CD4-positive, alpha-beta T cell treated with Interleukin-1 beta for 1 hour (primary cell): ENCODE measurements at regions not wholly inside any gene's neighbourhood (a gene's known extent, or its start where the extent isn't known, plus 50 kb on each side); places are given as distances from the start of the nearest gene placed in this dataset.

Experiments used
- DNase-seq, 2 donors: peaks; one replicate each; pipeline ENCODE4 v3.0.0-alpha.2; 2020 to 2022

DNA sequence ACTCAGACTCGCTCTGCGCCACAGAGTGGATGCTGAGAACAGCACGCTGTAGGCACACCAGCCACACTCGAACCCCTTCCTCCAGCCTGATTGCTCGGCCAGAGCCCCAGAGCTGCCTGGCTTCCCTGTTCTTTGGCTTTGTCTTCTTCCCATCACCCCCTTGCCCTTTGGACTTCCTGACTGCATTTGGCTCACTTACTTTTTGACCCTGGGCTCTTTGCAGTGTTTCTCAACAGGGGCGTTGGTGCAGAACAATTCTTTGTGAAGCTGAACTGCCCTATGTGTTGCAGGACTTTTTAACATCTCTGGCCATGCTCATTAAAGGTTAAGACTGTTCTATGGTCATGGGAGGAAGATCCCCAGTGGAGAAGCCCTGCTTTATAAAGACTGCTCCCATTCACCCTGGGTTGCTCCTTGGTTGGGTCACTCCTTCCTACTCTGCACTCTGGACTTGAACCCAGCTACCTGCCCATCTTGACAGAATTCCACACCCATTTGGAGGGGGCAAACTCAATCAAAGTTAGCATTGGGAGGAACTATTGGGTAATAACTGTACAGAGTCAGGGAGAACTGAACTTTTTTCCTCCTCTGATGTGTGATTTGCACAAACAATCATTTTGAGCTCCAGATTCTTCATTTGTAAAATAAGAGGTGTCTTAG, 127.7 kb upstream of the PLEKHG7 start:
- DNase-seq, result no peak

DNA sequence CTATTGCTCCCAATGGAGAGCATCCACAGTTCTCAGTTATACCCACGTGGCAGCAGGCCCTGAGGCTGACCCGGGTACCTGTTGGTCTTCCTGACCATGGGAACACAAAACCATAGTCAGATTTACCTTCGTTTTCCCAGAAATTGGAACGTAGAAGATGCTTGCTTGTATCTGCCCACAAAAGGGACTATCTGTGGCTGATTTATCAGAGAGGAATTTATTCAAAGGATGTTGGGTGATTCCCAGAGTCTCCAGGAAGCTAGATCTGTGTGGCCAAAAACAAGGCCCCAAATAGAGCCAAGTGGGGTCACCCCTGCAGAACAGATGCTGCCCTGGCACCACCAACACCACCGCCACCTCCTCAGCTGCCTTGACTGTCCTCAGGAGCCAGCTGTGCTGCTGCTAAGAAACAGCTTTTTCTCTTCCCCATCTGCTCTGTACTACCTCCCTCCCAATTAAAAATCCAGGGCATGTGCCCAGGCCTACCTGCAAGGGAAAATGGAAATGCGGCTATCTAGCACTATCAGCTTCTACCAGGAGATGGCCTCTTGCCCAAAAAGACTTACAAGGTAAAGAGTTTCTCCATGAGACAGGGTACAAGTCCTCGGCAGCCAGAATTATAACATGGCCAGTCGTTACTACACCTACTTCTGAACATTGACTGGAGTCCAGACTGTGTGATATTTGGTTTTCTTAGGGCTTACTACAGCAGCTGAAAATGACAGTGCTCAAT, 128.6 kb upstream of the PLEKHG7 start:
- no peak for DNase-seq

DNA sequence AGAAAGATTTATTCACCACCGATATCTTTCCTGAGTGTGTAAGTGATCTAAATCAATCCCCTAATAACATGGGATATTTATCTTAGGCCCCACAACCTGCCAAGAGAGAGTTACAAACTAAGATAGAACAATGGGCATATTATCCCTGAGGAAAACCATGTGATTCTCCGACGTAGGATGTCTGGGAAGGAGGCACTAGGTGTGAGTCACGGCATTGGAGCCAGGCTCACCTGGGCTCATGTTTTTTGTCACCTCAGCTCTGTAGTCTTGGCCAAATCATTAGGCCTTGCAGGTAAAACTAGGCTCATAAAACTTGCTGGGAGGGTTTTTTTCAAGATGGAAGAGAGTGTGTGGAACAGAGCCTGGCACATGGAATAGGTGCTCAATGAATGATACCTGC, 129.7 kb upstream of the PLEKHG7 start:
- DNase-seq, result no peak

DNA sequence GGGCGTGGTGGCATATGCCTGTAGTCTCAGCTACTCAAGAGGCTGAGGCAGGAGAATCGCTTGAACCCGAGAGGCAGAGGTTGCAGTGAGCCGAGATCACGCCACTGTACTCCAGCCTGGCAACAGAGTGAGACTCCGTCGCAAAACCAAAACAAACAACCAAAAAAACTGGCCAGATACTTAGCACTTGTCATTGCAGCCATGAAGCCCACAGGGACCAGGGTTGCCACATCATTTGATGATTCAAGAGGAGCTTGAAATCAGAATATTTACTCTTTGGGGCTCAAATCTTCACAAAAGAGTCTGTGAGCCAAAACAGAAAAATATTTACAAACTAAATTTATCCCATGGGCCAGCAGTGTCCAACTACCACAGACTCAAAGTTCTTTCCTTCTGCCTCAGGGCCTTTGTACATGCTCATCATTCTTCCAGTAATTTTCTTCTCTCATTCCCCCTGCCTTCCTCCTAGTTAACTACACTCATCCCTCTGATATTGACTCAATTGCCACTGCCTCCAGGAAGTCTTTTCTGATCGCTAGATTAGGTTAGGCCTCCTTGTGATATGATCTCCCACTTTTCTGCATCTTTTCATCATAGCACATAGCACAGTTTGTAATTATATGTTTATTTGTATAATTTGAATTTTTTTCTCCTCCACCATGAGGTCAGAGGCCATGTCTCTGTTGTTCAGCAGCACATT, 130.8 kb upstream of the PLEKHG7 start:
- DNase-seq, result no peak

DNA sequence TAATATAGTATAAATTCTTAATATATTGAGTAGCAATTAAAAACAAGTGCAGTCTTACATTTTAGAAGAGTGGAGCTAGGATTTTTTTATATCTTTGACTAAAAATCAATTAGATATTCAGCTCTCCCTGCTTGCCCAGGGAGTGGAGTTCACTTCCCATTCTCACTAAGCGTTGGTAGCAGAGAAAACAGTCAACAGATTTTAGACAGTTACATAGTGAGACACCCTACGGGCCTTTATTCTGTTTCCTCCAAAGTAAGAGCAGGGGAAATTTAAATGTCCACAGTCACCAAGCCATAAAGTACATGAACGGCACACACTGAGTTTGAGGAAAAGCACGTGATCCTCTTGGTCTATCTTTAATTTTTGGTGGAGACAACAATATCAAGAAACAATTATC, 131.6 kb upstream of the PLEKHG7 start:
- no peak for DNase-seq

DNA sequence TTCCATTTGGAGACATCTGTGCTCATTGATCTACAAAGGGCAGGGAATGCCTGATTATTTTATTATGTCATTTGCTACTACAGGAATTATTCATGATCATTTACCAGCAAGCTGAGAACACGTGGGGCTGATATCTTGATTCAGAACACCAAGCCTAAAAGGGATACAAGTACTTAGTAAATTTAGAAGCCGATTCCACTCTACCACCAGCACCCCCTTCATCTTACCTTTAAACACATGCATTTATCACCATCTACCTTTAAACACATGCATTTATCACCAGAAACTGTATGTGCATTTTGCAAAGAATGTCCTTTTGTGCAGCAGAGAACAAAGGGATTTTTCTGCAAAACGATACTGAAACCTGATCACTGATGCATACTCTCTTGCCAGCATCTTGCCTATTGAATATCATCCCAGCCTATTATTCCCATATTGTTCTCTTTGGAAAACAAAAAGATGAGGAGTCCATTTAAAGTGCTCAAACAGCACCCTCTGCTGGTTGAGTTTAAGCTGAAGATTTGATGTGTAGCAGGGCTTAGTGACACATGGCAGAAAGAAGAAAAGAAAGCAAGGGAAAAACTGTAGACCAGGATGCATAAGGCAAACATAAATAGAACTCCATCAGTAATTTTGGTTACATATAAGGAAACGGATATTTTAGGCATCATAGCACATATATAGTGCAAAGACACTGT, 132.6 kb upstream of the PLEKHG7 start:
- DNase-seq, result peak; percentile 55 to 72

DNA sequence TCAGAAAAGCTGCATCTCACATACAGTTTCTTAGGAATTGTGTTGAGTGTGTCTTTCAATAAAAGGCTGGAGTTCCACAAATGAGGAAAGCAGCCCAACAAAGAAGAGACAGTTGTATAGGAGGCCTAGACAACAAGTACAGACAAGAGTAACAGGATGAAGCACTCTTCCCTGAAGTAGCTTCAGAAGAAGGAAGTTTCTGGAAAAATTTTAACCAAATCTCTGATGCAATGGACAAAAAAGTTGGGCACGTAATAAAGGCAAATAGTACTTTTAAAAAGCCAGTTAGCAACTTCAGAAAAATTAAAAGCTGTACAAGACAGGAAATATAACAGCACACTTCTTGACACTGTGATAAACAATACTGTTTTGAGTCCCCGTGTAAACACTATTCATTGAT, 134.1 kb upstream of the PLEKHG7 start:
- DNase-seq, result no peak

DNA sequence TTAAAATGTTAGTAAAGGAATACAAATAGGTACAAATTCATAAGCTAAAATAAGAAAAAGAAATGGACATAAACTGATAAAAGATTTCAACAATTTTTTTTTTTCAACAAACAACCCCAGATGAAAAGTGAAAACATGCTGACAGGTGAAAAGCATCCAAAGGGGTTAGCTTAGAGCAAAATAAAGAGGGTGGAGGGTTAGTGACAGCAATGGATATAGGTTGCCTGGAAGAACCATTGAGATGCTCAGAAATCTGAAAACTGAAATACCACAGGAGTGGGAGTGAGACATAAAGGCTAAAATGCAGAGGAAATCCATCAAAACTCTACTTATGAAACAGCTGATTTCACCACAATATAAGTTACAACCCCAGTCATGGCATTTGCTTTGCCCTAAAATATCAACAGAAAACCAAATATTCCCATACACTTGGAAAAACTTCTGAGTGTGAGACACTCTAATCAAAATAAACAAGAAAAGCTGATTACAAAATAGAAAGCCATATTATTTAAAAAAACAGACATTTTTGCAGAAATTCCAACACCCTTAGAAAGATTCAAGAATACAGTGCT, 136.3 kb upstream of the PLEKHG7 start:
- no peak for DNase-seq

DNA sequence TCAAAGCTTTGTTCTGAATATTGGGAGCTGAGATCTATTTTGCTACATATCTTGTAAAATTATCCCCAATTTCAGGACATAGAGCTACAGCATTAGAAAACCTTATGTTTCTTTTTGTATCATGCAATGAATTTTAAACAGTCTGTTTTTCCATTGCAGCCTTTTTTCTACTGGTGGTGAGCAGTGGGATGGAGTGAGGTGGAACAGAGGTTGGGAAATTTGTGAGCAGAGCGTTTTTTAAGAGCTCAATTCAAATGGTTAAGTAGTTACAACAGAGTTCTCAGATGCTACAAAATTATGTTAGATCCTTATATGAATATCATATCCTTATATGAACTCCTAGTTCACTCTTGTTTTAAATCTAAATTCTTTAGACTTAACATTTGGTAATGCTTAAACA, 139.0 kb upstream of the PLEKHG7 start:
- no peak for DNase-seq

DNA sequence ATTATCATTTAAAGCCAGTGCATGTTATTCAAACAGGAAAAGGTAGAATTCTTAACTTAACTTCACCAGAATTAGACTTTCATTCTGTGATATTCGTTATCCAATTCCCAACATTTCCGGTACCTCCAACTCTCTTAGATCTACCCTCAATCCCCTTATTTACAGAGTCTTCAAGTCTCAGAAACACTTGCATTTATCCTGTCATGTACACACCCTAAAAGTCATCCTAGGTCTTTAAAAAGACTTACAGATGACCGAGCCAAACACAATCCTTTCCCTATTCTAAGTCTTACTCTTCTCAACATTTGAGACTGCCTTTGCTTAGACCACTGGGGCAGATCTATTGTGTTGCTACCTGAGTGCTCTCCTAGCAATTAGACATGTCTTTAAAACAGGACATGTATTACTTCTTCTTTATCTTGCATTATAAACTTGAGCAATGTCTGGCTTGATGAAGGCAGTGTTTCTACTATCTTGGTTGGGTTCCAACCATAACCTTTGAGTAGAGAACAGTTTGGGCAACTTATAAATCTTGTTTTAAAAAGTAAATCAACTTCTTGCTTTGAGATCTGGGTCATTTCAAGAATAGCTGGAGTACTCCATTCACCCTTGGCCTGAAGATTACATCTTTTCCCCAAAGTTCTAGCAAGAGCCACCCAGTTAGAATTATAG, 140.6 kb upstream of the PLEKHG7 start:
- no peak for DNase-seq

DNA sequence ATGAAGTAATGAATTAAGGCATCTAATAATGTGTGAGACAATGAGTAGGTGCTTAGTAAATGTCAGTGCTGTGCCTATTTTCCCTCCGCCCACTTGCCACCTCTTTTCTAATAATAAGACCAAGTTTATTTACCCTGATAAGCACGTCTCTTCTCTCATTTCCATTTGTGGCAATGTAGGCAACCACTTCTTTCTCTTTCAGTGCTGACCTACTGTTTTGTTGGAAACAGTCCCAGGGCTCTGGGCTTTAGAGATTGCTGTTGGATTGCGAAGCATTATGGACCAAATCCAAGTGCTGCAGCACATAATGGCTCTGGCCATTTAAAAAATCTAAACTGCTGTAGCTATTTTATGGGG, 141.3 kb upstream of the PLEKHG7 start:
- no peak for DNase-seq

DNA sequence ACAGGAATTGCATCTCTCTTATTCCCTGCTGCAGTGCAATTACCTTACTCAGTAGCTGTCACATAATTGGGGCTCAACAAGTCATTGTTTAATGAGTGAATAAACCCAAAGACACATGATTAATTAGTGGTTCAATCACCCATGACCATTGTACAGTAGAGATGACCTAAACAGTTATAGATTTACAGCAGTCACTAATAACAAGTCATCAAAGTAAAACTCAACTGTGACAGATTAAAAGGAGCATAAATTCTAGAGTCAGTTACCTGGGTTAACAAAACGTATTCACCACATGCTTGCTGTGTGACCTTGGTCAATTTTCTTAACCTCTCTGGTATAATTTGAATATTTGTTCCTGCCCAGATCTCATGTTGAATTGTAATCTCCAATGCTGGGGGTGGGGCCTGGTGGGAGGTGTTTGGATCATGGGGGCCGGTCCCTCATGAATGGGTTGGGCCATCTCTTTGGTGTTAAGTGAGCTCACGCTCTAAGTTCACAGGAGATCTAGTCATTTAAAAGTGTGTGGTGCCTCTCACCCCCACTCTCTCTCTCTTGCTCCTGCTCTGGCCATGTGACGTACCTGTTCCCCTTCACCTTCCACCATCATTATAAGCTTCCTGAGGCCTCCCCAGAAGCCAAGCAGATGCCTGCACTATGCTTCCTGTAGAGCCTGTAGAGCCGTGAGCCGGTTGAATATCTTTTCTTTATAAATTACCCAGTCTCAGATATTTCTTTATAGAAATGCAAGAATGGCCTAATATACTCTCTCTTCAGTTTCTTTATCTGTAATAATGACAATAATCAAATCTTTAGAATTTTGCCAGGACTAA, 141.9 kb upstream of the PLEKHG7 start:
- no peak for DNase-seq

DNA sequence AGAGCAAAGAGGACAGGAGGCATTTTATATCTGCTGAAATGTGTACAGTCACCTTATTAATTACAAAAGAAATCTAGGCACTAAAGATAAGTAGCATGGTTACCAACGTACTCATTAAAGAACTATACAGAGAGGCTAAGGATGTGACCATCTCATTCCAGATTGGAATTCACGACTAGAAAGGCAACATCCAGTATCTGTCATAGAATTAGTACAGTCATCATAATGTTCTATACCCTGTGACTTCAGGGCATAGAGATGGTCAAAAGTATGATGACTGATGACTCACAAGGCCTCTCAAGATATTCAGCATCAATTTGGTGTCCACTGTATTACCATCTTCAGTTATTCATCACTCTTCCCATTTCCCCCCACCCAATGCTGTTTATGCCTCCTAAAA, 144.0 kb upstream of the PLEKHG7 start:
- no peak for DNase-seq

DNA sequence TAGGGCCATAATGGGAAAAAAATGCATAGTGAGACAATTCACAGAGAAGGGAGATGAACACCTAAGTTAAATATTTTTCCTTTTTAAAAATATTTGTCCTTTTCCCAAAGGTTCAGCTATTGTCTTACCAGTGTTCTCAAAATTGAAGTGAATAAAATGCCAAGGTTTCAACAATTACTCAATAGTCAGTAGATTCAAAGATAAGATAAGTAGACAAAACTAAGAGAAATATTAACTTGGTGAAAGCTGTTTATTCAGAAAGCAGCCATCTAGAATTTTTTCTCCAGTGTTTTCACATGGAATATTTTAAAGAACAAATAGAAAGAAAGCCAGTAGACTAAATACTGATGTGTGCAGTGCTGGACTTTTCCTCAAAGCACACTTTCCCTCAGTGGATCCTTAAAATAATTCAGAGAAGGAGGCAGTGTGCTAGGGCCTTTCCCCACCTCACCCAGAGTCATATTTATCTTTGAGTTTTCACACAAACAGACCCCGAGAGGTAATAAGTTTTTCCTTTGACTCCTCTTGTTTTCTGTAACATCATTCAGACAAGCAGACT, 144.5 kb upstream of the PLEKHG7 start:
- no peak for DNase-seq

DNA sequence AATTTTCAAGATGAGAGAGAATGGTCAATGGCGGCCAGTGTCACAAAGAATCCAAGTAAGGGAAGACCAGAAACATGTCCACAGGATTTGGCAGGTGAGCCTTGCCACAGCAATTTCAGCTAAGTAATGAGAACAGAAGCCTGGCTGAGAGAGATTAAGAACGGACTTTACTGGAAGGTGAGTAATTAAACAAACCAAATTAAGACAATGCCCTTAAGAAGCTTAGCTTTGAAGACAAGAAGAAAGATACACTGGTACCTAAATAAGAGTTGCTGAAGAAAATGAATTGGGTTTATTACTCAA, 145.4 kb upstream of the PLEKHG7 start:
- DNase-seq, result no peak

DNA sequence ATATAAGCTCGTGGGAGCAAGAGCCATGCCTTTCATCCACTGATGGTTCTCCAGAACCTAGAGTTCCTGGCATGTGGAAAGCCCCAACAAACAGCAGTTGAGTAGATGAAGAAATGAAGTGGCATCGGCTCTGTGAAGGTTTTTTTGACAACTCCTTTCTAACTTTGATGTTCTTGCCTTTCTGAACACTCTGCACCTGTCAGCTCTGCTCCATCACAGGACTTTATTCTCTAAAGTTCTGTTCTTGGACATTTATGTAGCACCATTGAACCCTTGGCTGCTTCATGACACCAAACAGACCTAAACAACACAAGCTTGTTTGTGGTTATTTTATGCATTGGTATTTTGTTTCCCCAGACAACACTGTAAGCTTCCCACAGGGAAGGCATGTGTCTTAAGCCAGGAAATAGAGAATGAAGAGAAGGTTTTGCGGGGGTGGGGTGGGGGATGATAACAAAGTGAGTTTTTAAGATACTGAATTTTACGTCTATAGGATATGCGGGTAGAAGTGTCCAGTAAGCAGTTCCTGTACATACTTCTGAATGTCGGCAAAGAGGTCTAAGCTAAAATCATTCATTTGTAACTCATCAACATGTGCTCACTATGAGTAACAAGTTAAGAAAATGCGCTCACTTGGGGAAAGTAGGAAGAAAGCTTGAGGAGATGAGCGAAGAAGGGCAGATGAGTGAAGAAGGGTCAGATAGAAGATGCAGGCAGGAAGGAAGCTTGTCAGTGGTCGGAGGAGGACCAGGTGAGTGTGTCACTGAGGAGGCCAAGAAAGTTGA, 146.0 kb upstream of the PLEKHG7 start:
- no peak for DNase-seq

DNA sequence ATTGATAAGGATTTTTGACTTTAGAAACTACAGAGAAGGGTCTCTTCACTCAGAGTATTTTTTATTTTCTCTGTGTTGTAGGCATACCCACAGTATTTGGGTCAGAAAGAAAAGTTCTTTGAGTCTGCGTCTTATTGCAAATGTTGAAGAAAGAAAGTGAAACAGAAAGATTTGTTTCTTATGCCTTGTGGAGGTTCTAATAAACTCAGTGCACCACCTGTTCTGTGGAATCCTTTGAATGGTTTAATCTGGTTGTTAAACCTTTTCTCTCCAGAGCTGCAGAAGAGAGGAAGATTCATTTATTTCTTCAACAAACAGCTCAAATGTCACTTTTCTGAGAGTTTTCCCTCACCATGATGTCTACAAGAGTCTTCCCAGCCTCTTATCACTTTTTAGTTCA, 146.6 kb upstream of the PLEKHG7 start:
- DNase-seq, result peak in 1 of 2 donors; percentile 44

DNA sequence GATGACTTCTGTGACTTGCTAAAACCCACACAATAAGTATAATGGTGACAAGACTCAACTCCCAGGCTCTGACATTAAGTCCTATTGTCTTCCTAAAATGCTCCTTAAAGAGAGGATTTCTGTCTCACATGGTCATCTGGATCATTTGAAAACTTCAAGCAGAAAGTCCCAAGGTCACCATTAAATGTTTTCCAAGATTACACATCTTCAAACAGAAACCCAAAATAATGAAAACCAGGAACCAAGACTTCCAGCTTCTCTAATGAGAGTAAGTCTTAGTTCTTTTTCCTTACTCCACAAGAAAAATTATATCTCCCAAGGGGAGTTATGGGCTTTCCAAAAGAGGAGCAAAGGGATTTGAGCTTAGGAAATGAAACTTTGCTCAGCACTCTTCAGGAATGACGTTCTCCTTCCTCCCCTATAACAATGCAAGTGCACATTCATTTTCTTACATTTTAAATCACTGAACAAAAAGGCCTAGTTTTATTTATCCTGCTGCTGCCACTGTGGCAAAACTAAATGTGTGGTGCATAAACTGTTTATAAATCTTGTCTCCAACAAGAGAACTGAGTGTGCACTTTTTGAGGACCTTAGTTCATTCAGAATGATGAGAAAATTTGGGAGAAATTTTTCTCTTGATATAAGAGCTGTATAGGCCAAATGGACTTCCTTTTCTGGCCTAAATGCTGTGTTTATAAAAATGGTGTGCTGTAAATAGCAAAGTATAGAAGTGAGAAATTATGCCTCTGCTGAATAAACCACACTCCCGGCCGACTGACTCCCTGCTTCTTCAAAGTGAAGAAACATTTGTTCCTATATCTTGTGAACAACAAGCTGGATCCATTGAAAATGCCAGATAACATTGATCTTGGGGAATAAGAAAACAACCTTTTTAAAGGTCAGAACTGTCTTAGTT, 148.4 kb upstream of the PLEKHG7 start:
- DNase-seq, result no peak

DNA sequence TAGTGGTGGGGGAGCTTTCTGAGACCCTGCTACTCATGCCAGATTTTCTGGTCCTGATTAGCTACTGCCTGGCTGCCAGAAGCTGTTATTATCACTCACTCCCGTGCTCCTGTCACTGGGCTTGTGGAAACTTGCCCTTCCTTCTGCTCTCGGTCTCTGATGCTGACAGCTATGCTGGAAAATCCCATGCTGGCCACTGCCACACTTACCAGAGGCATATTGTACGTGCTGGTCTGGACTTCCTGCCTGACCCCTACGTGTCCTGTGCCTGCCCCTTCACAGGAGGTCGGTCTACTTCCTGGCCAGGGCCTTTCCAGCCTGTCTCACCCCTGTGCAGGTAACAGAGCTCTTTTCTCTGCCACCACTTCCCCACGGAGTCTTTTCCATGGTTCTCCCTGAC, 149.4 kb upstream of the PLEKHG7 start:
- DNase-seq, result no peak
